Neutrophil (primary cell): ENCODE measurements at regions not wholly inside any gene's neighbourhood (a gene's known extent, or its start where the extent isn't known, plus 50 kb on each side); places are given as distances from the start of the nearest gene placed in this dataset.
"Not testable (repeated sequence)": the region's sequence is repeated elsewhere in the genome, so short reads cannot be mapped to it uniquely, and the experiment has no call there.

Experiments
- H3K27ac ChIP-seq: fragments of 200-600 bp; sonication (generic); 2 replicates; pipeline ENCODE4 v1.5.1; 2016; ENCODE audit warnings: mild to moderate bottlenecking, moderate library complexity
- H3K27me3 ChIP-seq: fragments of 200-600 bp; sonication (generic); 2 replicates; pipeline ENCODE4 v1.6.0; 2016; ENCODE audit warnings: mild to moderate bottlenecking
- H3K36me3 ChIP-seq: fragments of 200-600 bp; sonication (generic); 2 replicates; pipeline ENCODE4 v1.5.1; 2017
- H3K4me1 ChIP-seq, 2 experiments: fragments of 200-600 bp in 1 of 2; sonication (generic) in 1 of 2; 1 replicate in 1 of 2; 2 replicates in 1 of 2; pipeline versions ENCODE4 v1.5.1 to v1.6.1; 2013 to 2016; ENCODE audit warnings: low read depth in 1 of 2, low read length in 1 of 2, mild to moderate bottlenecking in 1 of 2, moderate library complexity in 1 of 2; ENCODE audit not compliant: control insufficient read depth in 1 of 2, insufficient read depth in 1 of 2
- H3K4me3 ChIP-seq, 2 experiments: fragments of 200-600 bp in 1 of 2; sonication (generic) in 1 of 2; 1 replicate in 1 of 2; 2 replicates in 1 of 2; pipeline ENCODE4 v1.5.1; 2013 to 2016; ENCODE audit warnings: low read depth in 1 of 2, low read length in 1 of 2, mild to moderate bottlenecking in 1 of 2, moderate library complexity in 1 of 2
- H3K9me3 ChIP-seq: fragments of 200-600 bp; sonication (generic); 2 replicates; pipeline ENCODE4 v1.5.1; 2016
- CTCF ChIP-seq: fragments of 200-600 bp; sonication (generic); IDR thresholded peaks from 2 replicates; pipeline ENCODE4 v1.5.1; 2016; ENCODE audit warnings: antibody characterized with exemption

DNA sequence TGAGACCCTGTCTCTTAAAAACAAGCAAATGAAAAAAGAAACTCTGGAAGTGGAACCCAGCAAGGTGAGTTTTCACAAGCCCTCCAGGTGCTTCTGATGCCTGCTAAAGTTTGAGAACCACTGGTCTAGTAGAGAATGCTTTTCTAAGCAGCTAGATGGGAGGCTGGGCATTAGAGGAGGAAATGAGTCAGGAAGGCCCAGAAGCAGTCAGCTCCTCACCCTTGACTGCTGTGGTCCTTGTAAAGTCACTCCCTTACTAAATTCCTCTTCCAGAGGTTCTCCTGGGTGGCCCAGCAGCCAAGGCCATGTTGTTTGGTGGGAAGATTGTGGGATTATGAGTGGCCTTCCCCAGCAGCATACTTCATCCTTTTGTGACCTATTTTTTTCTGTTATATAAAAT lies 52.0 kb upstream of the FYN start:
- no peak overlapping the region for H3K4me3 ChIP-seq
- no peaks in the 10 kb centered on the region for H3K36me3 ChIP-seq
- no peaks in the 10 kb centered on the region for H3K9me3 ChIP-seq
- no peaks in the 10 kb centered on the region for H3K27me3 ChIP-seq
- H3K27ac ChIP-seq = no peak overlapping the region
- peaks cover 0 to 7% of the 10 kb centered on the region in 2 experiments for H3K4me1 ChIP-seq
- TF ChIP-seq CTCF = no peak

DNA sequence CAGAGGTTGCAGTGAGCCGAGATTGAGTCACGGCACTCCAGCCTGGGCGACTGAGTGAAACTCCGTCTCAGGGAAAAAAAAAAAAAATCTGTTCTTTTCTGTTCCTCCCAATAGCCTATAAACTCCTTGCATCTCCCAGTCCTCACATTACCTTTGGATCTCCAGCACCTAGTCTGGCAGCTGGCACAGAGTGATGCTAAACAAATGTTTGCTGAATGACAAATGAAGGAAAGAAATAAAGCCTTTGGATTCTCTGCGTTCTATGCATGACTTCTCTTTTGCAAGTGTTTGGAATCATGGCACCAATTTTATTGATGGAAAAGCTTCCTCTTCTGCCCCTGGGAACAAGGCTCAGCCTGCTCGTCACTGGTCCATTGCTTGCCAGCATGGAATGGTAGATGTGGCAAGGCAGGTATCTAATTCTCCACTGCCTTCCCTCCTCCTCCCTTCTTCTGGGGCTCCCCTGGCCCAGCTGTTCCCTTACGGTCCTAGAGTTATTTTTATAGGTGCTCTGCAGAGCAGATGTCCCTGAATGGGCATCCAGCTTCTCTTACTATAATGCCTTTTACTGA lies 53.6 kb upstream of the FYN start:
- no peaks in the 10 kb centered on the region for H3K36me3 ChIP-seq
- no peak overlapping the region for H3K4me3 ChIP-seq
- H3K4me1 ChIP-seq = peaks cover 0 to 7% of the 10 kb centered on the region in 2 experiments
- no peak for TF ChIP-seq CTCF
- no peaks in the 10 kb centered on the region for H3K27me3 ChIP-seq
- no peak overlapping the region for H3K27ac ChIP-seq
- no peaks in the 10 kb centered on the region for H3K9me3 ChIP-seq

GRCh38 chr6:111927321-111927720 lies 54.1 kb upstream of the FYN start:
- Histone ChIP-seq H3K27me3 (no peaks in the 10 kb centered on the region), H3K4me3 (no peak overlapping the region), H3K9me3 (no peaks in the 10 kb centered on the region), H3K36me3 (no peaks in the 10 kb centered on the region), H3K27ac (no peak overlapping the region), H3K4me1 (peaks cover 0 to 7% of the 10 kb centered on the region in 2 experiments)
- no peak for TF ChIP-seq CTCF

DNA sequence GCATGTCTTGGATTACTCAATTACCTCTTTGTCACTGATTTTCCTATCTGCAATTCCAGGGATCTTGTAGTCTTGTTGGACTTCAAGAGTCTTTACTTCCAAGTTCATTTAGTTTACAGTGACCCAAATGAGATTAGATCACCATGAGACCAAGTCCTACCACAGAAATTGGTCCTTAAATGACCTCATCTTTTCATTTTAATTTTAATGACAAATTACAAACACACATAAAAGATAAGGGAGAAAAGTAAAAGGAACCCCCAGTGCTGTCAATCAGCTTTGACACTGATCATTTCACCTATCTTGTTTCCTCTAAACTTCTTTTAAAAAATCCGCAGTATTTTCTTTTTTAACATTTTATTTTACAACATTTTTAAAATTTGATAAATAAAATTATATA lies 54.9 kb upstream of the FYN start:
- Histone ChIP-seq H3K36me3 (no peaks in the 10 kb centered on the region), H3K9me3 (no peaks in the 10 kb centered on the region), H3K4me1 (no peaks in the 10 kb centered on the region), H3K27me3 (no peaks in the 10 kb centered on the region), H3K27ac (no peak overlapping the region), H3K4me3 (no peak overlapping the region)
- no peak for TF ChIP-seq CTCF

DNA sequence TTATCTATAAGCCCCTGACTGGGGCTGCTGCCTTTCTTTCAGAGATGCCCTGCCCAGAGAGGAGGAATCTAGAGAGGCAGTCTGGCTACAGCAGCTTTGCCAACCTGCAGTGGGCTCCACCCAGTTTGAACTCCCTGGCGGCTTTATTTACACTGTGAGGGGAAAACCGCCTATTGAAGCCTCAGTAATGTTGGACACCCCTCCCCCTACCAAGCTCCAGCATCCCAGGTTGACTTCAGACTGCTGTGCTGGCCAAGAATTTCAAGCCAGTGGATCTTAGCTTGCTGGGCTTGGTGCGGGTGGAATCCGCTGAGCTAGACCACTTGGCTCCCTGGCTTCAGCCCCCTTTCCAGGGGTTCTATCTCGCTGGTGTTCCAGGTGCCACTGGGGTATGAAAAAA lies 61.4 kb upstream of the FYN start:
- H3K4me1 ChIP-seq, H3K27me3 ChIP-seq, H3K27ac ChIP-seq, H3K4me3 ChIP-seq, H3K36me3 ChIP-seq, H3K9me3 ChIP-seq: not testable (repeated sequence)

DNA sequence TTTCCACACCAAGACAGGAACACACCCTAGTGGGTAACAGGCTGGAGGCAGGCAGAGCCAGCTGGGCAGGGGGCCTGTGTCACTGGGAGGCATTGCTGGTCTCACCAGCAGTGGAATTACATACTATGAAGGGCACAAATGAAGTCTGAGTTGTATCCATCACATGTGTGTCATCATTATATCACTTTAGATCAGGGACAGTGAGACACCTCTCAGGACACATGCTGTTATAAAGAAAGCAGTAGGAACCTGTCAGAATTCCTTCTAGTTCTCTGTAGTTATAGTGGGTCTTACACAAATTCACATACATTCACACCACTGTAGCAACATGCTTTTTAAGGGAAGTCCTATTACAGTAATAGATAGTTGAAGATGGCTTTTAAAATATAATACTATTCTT lies 63.5 kb upstream of the FYN start:
- no peak overlapping the region for H3K27ac ChIP-seq
- H3K36me3 ChIP-seq = no peaks in the 10 kb centered on the region
- no peaks in the 10 kb centered on the region for H3K9me3 ChIP-seq
- peaks cover 0 to 11% of the 10 kb centered on the region in 2 experiments for H3K4me1 ChIP-seq
- no peak overlapping the region for H3K4me3 ChIP-seq
- TF ChIP-seq CTCF = no peak
- H3K27me3 ChIP-seq = no peaks in the 10 kb centered on the region
